HCT116 (cell line): ENCODE measurements at regions not wholly inside any gene's neighbourhood (a gene's known extent, or its start where the extent isn't known, plus 50 kb on each side); places are given as distances from the start of the nearest gene placed in this dataset.

Experiments
- ATAC-seq: fragments of 200-7000 bp; cut with Tn5 transposase; 2 replicates; pipeline ENCODE4 v1.9.1; 2020; ENCODE audit warnings: mild to moderate bottlenecking, moderate library complexity
- BruUV-seq: library from RNA; stranded (reverse); fragments of 400-500 nt; replicated peaks from 2 replicates; lab custom pipeline; 2021; lab: Mats Ljungman, UMichigan
- CTCF ChIA-PET: fragments of 300-600 bp; sonication (Branson Sonifier 250); formaldehyde crosslinking; loops from one replicate; lab custom pipeline; 2021; ENCODE audit warnings: antibody characterized with exemption; lab: Charles Lee
- POLR2A ChIA-PET: fragments of 300-600, 350-600 bp; sonication (Branson Sonifier 250); formaldehyde crosslinking; loops from one replicate; lab custom pipeline; 2021; ENCODE audit warnings: antibody characterized with exemption; lab: Charles Lee
- RAD21 ChIA-PET, 2 experiments: fragments of 300-600 bp; sonication (Branson Sonifier 250); formaldehyde crosslinking; loops; one replicate each; lab custom pipeline; 2023; ENCODE audit warnings: low total read pairs in 2 of 2; ENCODE audit not compliant: uncharacterized antibody in 2 of 2, unreplicated experiment in 2 of 2, low non-redundant PET in 1 of 2; lab: Charles Lee
- DNase-seq: peaks from one replicate; pipeline ENCODE4 v3.0.0-alpha.2; 2010; ENCODE audit warnings: low read depth, low spot score
- H2AFZ ChIP-seq: fragments of 200-600 bp; shearing (Covaris generic), sonication (generic); 2 replicates; pipeline ENCODE4 v1.6.1; 2017; ENCODE audit warnings: low read depth, mixed run types, mixed read lengths, antibody characterized with exemption, low read length; ENCODE audit not compliant: poor library complexity, severe bottlenecking
- H3K27ac ChIP-seq: 2 replicates; pipeline ENCODE4 v1.5.1; 2012; ENCODE audit warnings: low read depth, low read length
- H3K27me3 ChIP-seq: fragments of 200-600 bp; sonication (generic); 2 replicates; pipeline ENCODE4 v1.6.1; 2016; ENCODE audit warnings: mixed run types, low read length, mixed read lengths; ENCODE audit not compliant: insufficient read depth
- H3K36me3 ChIP-seq, 2 experiments: fragments of 200-500 bp in 1 of 2; fragments of 200-600 bp in 1 of 2; sonication (Bioruptor generic) in 1 of 2; sonication (generic) in 1 of 2; 2 replicates each; pipeline versions ENCODE4 v1.5.1 to v1.6.1; 2014 to 2016; ENCODE audit warnings: low read length in 2 of 2, inconsistent platforms in 1 of 2, mixed read lengths in 1 of 2, mixed run types in 1 of 2; ENCODE audit not compliant: insufficient read depth in 2 of 2, control insufficient read depth in 1 of 2
- H3K4me1 ChIP-seq, 2 experiments: fragments of 200-600 bp in 1 of 2; sonication (generic) in 1 of 2; 2 replicates each; pipeline versions ENCODE4 v1.5.1 to v1.6.1; 2012 to 2017; ENCODE audit warnings: low read length in 2 of 2, inconsistent platforms in 1 of 2, mild to moderate bottlenecking in 1 of 2, mixed read lengths in 1 of 2, mixed run types in 1 of 2, moderate library complexity in 1 of 2; ENCODE audit not compliant: insufficient read depth in 2 of 2, control insufficient read depth in 1 of 2
- H3K4me2 ChIP-seq: fragments of 200-600 bp; sonication (generic); 2 replicates; pipeline ENCODE4 v1.6.1; 2017; ENCODE audit warnings: mixed run types, low read length, mixed read lengths
- H3K4me3 ChIP-seq, 2 experiments: fragments of 200-600 bp in 1 of 2; sonication (generic) in 1 of 2; replicated peaks in 1 of 2; 2 replicates each; pipeline ENCODE4 v1.5.1; 2011 to 2016; ENCODE audit warnings: low read length in 2 of 2, control low read depth in 1 of 2, low read depth in 1 of 2, mild to moderate bottlenecking in 1 of 2, mixed read lengths in 1 of 2, mixed run types in 1 of 2
- H3K79me2 ChIP-seq: fragments of 200-600 bp; sonication (generic); 2 replicates; pipeline ENCODE4 v1.6.1; 2017; ENCODE audit warnings: mild to moderate bottlenecking, mixed run types, low read length, moderate library complexity, mixed read lengths; ENCODE audit not compliant: insufficient read depth
- H3K9ac ChIP-seq: fragments of 200-600 bp; sonication (generic); 2 replicates; pipeline ENCODE4 v1.6.1; 2016; ENCODE audit warnings: low read length, mixed read lengths
- H3K9me2 ChIP-seq: fragments of 200-600 bp; sonication (generic), shearing (Covaris generic); 2 replicates; pipeline ENCODE4 v1.6.1; 2017; ENCODE audit warnings: mixed run types, mild to moderate bottlenecking, moderate library complexity; ENCODE audit not compliant: insufficient read depth
- H3K9me3 ChIP-seq, 2 experiments: fragments of 200-500 bp in 1 of 2; fragments of 200-600 bp in 1 of 2; sonication (Bioruptor generic) in 1 of 2; sonication (generic) in 1 of 2; 2 replicates each; pipeline ENCODE4 v1.6.1; 2014 to 2017; ENCODE audit warnings: low read length in 2 of 2, mixed read lengths in 2 of 2, inconsistent platforms in 1 of 2, low read depth in 1 of 2, mild to moderate bottlenecking in 1 of 2, mixed run types in 1 of 2, moderate library complexity in 1 of 2; ENCODE audit not compliant: control insufficient read depth in 1 of 2, insufficient read depth in 1 of 2
- H4K20me1 ChIP-seq: fragments of 200-600 bp; sonication (generic), shearing (Covaris generic); 2 replicates; pipeline ENCODE4 v1.6.1; 2017; ENCODE audit warnings: mixed run types, mild to moderate bottlenecking, moderate library complexity; ENCODE audit not compliant: insufficient read depth
- CBX3 ChIP-seq: IDR thresholded peaks from 2 replicates; pipeline ENCODE4 v1.6.1; 2012; ENCODE audit warnings: low read depth
- CEBPB ChIP-seq: IDR thresholded peaks from 2 replicates; pipeline ENCODE4 v1.6.1; 2012; ENCODE audit warnings: low read depth
- EGR1 ChIP-seq: IDR thresholded peaks from 2 replicates; pipeline ENCODE4 v1.6.1; 2012; ENCODE audit warnings: low read depth
- ELF1 ChIP-seq: IDR thresholded peaks from 2 replicates; pipeline ENCODE4 v1.6.1; 2012; ENCODE audit warnings: low read depth, borderline replicate concordance
- EZH2 ChIP-seq: fragments of 200-600 bp; sonication (generic); IDR thresholded peaks from 2 replicates; pipeline ENCODE4 v1.6.1; 2017; ENCODE audit warnings: antibody characterized with exemption, mixed run types
- EZH2phosphoT487 ChIP-seq: fragments of 200-600 bp; IDR thresholded peaks from 2 replicates; pipeline ENCODE4 v1.6.1; 2018; ENCODE audit warnings: antibody characterized with exemption, borderline replicate concordance
- FOSL1 ChIP-seq: IDR thresholded peaks from 2 replicates; pipeline ENCODE4 v1.6.1; 2012; ENCODE audit warnings: low read depth
- JUND ChIP-seq: IDR thresholded peaks from 2 replicates; pipeline ENCODE4 v1.6.1; 2012
- POLR2A ChIP-seq: IDR thresholded peaks from 2 replicates; pipeline ENCODE4 v1.7.0; 2011; ENCODE audit warnings: borderline replicate concordance; ENCODE audit not compliant: insufficient read depth, insufficient read length; ENCODE audit errors: extremely low read depth
- POLR2AphosphoS5 ChIP-seq: IDR thresholded peaks from 2 replicates; pipeline ENCODE4 v1.6.1; 2011; ENCODE audit warnings: mild to moderate bottlenecking, low read depth, low read length, moderate library complexity
- RAD21 ChIP-seq: IDR thresholded peaks from 2 replicates; pipeline ENCODE4 v1.6.1; 2012; ENCODE audit warnings: low read depth, mild to moderate bottlenecking
- SIN3A ChIP-seq: IDR thresholded peaks from 2 replicates; pipeline ENCODE4 v1.6.1; 2012; ENCODE audit warnings: low read depth
- SP1 ChIP-seq: IDR thresholded peaks from 2 replicates; pipeline ENCODE4 v1.6.1; 2012; ENCODE audit warnings: low read depth
- ZNF274 ChIP-seq: fragments of 200-500 bp; sonication (Bioruptor generic); IDR thresholded peaks from 2 replicates; pipeline ENCODE4 v1.6.1; 2014; ENCODE audit warnings: mild to moderate bottlenecking, low read depth, low read length, inconsistent platforms
- intact Hi-C: fragments of 100-400 bp; cut with micrococcal nuclease; formaldehyde crosslinking; loops from 2 replicates; pipeline ENCODE4 v1.10.0; 2022
- TF ChIP-seq, protein P1 (sequence below): IDR thresholded peaks from 2 replicates; pipeline ENCODE4 v1.6.1; 2012
- TF ChIP-seq, protein P2 (sequence below): IDR thresholded peaks from 2 replicates; pipeline ENCODE4 v1.6.1; 2011; ENCODE audit warnings: mild to moderate bottlenecking, low read length, moderate library complexity; ENCODE audit not compliant: insufficient replicate concordance; ENCODE audit errors: extremely low read depth
- TF ChIP-seq, protein P3 (sequence below): IDR thresholded peaks from 2 replicates; pipeline ENCODE4 v1.6.1; 2012
- TF ChIP-seq, protein P4 (sequence below), 3 experiments: fragments of 200-600 bp in 1 of 3; sonication (generic) in 1 of 3; IDR thresholded peaks in 2 of 3; conservative IDR thresholded peaks in 1 of 3; 2 replicates each; pipeline ENCODE4 v1.5.1; 2012 to 2017; ENCODE audit warnings: low read depth in 2 of 3, low read length in 2 of 3, antibody characterized with exemption in 1 of 3, borderline replicate concordance in 1 of 3, control low read depth in 1 of 3, mild to moderate bottlenecking in 1 of 3, mixed read lengths in 1 of 3, mixed run types in 1 of 3, moderate library complexity in 1 of 3; ENCODE audit not compliant: insufficient read depth in 1 of 3

DNA sequence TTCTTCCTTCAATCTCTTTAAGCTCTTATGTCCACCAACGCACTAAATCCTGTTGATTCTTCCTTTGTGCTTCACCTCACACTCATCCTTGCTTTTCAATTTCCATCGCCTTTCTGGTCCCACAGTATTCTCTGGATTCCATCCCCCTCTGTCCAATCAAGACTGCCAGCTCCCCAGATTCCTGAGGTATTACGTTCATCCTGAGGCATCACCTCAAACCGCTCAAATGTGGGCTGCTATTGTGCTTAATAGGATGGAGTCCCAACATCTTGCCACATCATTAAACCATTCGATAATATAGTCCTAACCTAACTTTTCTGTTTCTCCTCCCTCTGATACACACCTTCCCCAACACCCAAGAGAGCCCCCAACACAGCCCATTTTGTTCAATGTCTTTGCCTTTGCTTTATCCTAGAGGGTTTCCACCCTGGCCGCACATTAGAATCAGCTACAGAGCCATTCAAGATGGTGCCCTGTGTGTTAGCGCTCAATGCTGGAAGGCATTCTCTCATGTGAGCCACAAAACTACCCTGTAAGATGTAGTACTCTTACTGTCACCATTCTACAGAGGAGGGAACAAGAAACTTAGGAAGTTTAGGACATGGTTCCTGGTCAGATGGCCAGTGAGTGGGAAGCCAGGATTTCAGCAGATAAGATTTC is 79.5 kb upstream of the LEP start:
- no peak overlapping the region for H3K4me2 ChIP-seq
- no peak overlapping the region for H3K4me3 ChIP-seq
- POLR2A ChIA-PET: no interaction called here
- H3K9me2 ChIP-seq: no peaks in the 10 kb centered on the region; the same call in 1 of the 2 replicates
- H3K4me1 ChIP-seq: peaks cover 16 to 25% of the 10 kb centered on the region in 2 experiments
- no TSS peak for BruUV-seq
- no peak overlapping the region for H2AFZ ChIP-seq
- CTCF ChIA-PET: no interaction called here
- H4K20me1 ChIP-seq: no peaks in the 10 kb centered on the region
- no peak for TF ChIP-seq CEBPB
- TF ChIP-seq CBX3: no peak
- TF ChIP-seq FOSL1: no peak
- TF ChIP-seq SP1: no peak
- no peaks in the 10 kb centered on the region for H3K27me3 ChIP-seq
- H3K79me2 ChIP-seq: no peaks in the 10 kb centered on the region
- DNase-seq (no peak), ATAC-seq (no peak)
- H3K27ac ChIP-seq: no peak overlapping the region
- H3K9ac ChIP-seq: no peak overlapping the region
- intact Hi-C loops: no loop called here
- no peaks in the 10 kb centered on the region for H3K9me3 ChIP-seq
- RAD21 ChIA-PET: no interaction called here
- H3K36me3 ChIP-seq: no peaks in the 10 kb centered on the region

DNA sequence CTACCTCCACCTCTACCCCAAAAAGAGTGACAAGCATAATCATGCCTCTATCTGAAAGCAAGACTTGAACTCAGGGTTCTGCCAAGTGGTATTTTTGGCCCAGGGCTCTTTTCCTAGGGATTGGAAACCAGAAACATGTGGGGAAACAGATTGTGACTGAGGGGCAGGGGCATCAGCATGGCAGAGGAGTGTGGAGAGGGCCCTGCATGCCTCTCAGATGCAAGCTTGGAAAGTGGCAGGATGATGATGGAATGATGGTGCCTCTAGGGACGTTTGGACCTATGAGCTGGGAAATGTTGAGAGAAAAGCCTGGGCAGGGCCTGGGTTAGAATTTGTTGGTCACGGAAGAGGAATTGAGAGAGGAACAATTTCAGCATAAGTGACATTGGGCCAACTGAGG is 78.4 kb upstream of the LEP start:
- ChIA-PET RAD21 (no interaction called here), POLR2A (no interaction called here), CTCF (no interaction called here)
- Histone ChIP-seq H3K27ac (no peak overlapping the region), H3K9ac (no peak overlapping the region), H3K9me2 (no peaks in the 10 kb centered on the region; the same call in 1 of the 2 replicates), H3K9me3 (no peaks in the 10 kb centered on the region), H4K20me1 (no peaks in the 10 kb centered on the region), H3K4me2 (no peak overlapping the region), H3K36me3 (no peaks in the 10 kb centered on the region), H3K4me3 (no peak overlapping the region), H3K27me3 (no peaks in the 10 kb centered on the region), H2AFZ (no peak overlapping the region), H3K4me1 (peaks cover 16 to 25% of the 10 kb centered on the region in 2 experiments), H3K79me2 (no peaks in the 10 kb centered on the region)
- no peak for ATAC-seq
- BruUV-seq: no TSS peak
- intact Hi-C loops: no loop called here
- no peak for DNase-seq
- TF ChIP-seq ELF1 (no peak), CEBPB (no peak), CBX3 (no peak), RAD21 (no peak), ZNF274 (no peak), SIN3A (no peak), EGR1 (no peak), POLR2A (no peak), EZH2 (no peak), POLR2AphosphoS5 (no peak), JUND (no peak), FOSL1 (no peak), SP1 (no peak), EZH2phosphoT487 (no peak)
- TF ChIP-seq, protein P1, sequence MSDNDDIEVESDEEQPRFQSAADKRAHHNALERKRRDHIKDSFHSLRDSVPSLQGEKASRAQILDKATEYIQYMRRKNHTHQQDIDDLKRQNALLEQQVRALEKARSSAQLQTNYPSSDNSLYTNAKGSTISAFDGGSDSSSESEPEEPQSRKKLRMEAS: no peak
- TF ChIP-seq, protein P2, sequence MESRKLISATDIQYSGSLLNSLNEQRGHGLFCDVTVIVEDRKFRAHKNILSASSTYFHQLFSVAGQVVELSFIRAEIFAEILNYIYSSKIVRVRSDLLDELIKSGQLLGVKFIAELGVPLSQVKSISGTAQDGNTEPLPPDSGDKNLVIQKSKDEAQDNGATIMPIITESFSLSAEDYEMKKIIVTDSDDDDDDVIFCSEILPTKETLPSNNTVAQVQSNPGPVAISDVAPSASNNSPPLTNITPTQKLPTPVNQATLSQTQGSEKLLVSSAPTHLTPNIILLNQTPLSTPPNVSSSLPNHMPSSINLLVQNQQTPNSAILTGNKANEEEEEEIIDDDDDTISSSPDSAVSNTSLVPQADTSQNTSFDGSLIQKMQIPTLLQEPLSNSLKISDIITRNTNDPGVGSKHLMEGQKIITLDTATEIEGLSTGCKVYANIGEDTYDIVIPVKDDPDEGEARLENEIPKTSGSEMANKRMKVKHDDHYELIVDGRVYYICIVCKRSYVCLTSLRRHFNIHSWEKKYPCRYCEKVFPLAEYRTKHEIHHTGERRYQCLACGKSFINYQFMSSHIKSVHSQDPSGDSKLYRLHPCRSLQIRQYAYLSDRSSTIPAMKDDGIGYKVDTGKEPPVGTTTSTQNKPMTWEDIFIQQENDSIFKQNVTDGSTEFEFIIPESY: no peak
- TF ChIP-seq, protein P3, sequence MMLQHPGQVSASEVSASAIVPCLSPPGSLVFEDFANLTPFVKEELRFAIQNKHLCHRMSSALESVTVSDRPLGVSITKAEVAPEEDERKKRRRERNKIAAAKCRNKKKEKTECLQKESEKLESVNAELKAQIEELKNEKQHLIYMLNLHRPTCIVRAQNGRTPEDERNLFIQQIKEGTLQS: no peak
- TF ChIP-seq, protein P4, sequence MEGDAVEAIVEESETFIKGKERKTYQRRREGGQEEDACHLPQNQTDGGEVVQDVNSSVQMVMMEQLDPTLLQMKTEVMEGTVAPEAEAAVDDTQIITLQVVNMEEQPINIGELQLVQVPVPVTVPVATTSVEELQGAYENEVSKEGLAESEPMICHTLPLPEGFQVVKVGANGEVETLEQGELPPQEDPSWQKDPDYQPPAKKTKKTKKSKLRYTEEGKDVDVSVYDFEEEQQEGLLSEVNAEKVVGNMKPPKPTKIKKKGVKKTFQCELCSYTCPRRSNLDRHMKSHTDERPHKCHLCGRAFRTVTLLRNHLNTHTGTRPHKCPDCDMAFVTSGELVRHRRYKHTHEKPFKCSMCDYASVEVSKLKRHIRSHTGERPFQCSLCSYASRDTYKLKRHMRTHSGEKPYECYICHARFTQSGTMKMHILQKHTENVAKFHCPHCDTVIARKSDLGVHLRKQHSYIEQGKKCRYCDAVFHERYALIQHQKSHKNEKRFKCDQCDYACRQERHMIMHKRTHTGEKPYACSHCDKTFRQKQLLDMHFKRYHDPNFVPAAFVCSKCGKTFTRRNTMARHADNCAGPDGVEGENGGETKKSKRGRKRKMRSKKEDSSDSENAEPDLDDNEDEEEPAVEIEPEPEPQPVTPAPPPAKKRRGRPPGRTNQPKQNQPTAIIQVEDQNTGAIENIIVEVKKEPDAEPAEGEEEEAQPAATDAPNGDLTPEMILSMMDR (IDR thresholded peaks at IDR 0.05 in 2 of 3, conservative IDR thresholded peaks at IDR 0.05 in 1 of 3; ENCODE audit: borderline replicate concordance in 1 of 3, insufficient read depth in 1 of 3, low read depth in 2 of 3, low read length in 2 of 3): no peak
